PC-3 (cell line): ENCODE measurements at regions not wholly inside any gene's neighbourhood (a gene's known extent, or its start where the extent isn't known, plus 50 kb on each side); places are given as distances from the start of the nearest gene placed in this dataset.

Experiments
- ATAC-seq: fragments of 200-7000 bp; cut with Tn5 transposase; 2 replicates; pipeline ENCODE4 v1.9.1; 2020; ENCODE audit warnings: mild to moderate bottlenecking, moderate library complexity
- BruUV-seq: library from RNA; stranded (reverse); fragments of 400-500 nt; replicated peaks from 2 replicates; lab custom pipeline; 2021; lab: Mats Ljungman, UMichigan
- CTCF ChIA-PET: fragments of 300-600 bp; sonication (Branson Sonifier 250); formaldehyde crosslinking; loops from one replicate; lab custom pipeline; 2022; ENCODE audit warnings: antibody characterized with exemption; lab: Charles Lee
- POLR2A ChIA-PET: fragments of 300-600 bp; sonication (Branson Sonifier 250); formaldehyde crosslinking; loops from one replicate; lab custom pipeline; 2022; ENCODE audit warnings: antibody characterized with exemption; ENCODE audit not compliant: unreplicated experiment; lab: Charles Lee
- DNase-seq: peaks from one replicate; pipeline ENCODE4 v3.0.0-alpha.2; 2015
- H2AFZ ChIP-seq: fragments of 300-600 bp; sonication (generic); 2 replicates; pipeline ENCODE4 v1.6.0; 2016; ENCODE audit warnings: antibody characterized with exemption, low read length
- H3F3A ChIP-seq: fragments of 300-600 bp; sonication (generic); one replicate; pipeline ENCODE4 v1.6.0; 2017; ENCODE audit warnings: antibody characterized with exemption, low read length, control low read depth, mild to moderate bottlenecking; ENCODE audit not compliant: unreplicated experiment
- H3K27ac ChIP-seq: fragments of 300-600 bp; sonication (generic); 2 replicates; pipeline ENCODE4 v1.5.1; 2016; ENCODE audit warnings: mild to moderate bottlenecking, low read length
- H3K27me3 ChIP-seq: fragments of 300-600 bp; sonication (generic); 2 replicates; pipeline ENCODE4 v1.6.1; 2016; ENCODE audit warnings: low read length, mixed read lengths
- H3K36me3 ChIP-seq: fragments of 300-600 bp; sonication (generic); 2 replicates; pipeline ENCODE4 v1.6.1; 2016; ENCODE audit warnings: low read depth, mixed run types, low read length, mixed read lengths
- H3K4me1 ChIP-seq: fragments of 300-600 bp; sonication (generic); 2 replicates; pipeline ENCODE4 v1.5.1; 2016; ENCODE audit warnings: low read length; ENCODE audit not compliant: insufficient read depth
- H3K4me2 ChIP-seq: fragments of 300-600 bp; sonication (generic); 2 replicates; pipeline ENCODE4 v1.6.0; 2016; ENCODE audit warnings: low read length
- H3K4me3 ChIP-seq: fragments of 300-600 bp; sonication (generic); 2 replicates; pipeline ENCODE4 v1.5.1; 2016; ENCODE audit warnings: mild to moderate bottlenecking, low read length, mixed read lengths
- H3K79me2 ChIP-seq: fragments of 300-600 bp; sonication (generic); 2 replicates; pipeline ENCODE4 v1.6.1; 2017; ENCODE audit warnings: low read length, mixed read lengths
- H3K9ac ChIP-seq: fragments of 300-600 bp; sonication (generic); 2 replicates; pipeline ENCODE4 v1.6.0; 2016; ENCODE audit warnings: mild to moderate bottlenecking, low read length
- H3K9me2 ChIP-seq: fragments of 300-600 bp; sonication (generic); replicated peaks from 2 replicates; pipeline ENCODE4 v1.6.1; 2016; ENCODE audit warnings: mixed run types, low read length, mixed read lengths
- H3K9me3 ChIP-seq: fragments of 300-600 bp; sonication (generic); 2 replicates; pipeline ENCODE4 v1.6.1; 2016; ENCODE audit warnings: low read length, mixed read lengths
- H4K20me1 ChIP-seq: fragments of 300-600 bp; sonication (generic); 2 replicates; pipeline ENCODE4 v1.6.1; 2016; ENCODE audit warnings: low read length, mixed read lengths
- EZH2 ChIP-seq: fragments of 300-600 bp; sonication (generic); IDR thresholded peaks from one replicate; pipeline ENCODE4 v1.6.1; 2017; ENCODE audit warnings: antibody characterized with exemption, mild to moderate bottlenecking, low read length; ENCODE audit not compliant: unreplicated experiment
- EZH2phosphoT487 ChIP-seq: fragments of 300-600 bp; sonication (generic); IDR thresholded peaks from 2 replicates; pipeline ENCODE4 v1.6.1; 2018; ENCODE audit warnings: mild to moderate bottlenecking, antibody characterized with exemption, low read length, borderline replicate concordance
- intact Hi-C: fragments of 100-400 bp; cut with micrococcal nuclease; formaldehyde crosslinking; loops from 2 replicates; pipeline ENCODE4 v1.9.0; 2023
- TF ChIP-seq, protein P1 (sequence below): fragments of 300-600 bp; sonication (generic); conservative IDR thresholded peaks from 2 replicates; pipeline ENCODE4 v1.5.1; 2017; ENCODE audit warnings: antibody characterized with exemption, low read depth, mild to moderate bottlenecking, low read length

DNA sequence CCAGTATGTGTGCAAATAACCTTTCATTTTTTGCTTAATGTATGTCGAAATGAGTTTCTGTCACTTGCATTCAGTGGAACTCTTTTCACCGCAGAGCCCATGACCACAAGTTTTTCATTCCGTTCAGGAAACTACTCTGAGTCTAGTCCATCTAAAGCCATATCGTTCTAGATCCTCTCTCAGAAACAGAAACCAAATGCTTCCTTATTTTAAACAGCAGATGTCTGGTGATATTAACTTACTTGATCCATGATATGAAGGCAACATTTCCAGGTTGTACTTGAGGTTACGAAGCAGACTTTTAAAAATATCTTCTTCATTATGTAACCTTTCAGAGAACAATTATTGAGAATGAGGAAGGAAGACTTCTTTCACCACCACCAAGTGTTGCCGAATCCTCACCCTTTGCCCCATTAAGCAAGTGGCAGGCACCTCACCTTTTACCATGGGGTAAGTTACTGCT is 72.4 kb upstream of the GNAQ start:
- Histone ChIP-seq H3F3A (no peaks in the 10 kb centered on the region), H3K4me1 (no peaks in the 10 kb centered on the region), H2AFZ (no peak overlapping the region), H3K4me3 (no peak overlapping the region), H3K9me3 (no peaks in the 10 kb centered on the region), H3K36me3 (no peaks in the 10 kb centered on the region), H3K9ac (no peak overlapping the region), H3K9me2 (no peaks in the 10 kb centered on the region), H3K79me2 (no peaks in the 10 kb centered on the region), H3K27me3 (0 out of 2 replicates have a peak, but pooled peaks cover 7% of the 10 kb centered on the region), H3K27ac (no peak overlapping the region), H4K20me1 (no peaks in the 10 kb centered on the region), H3K4me2 (no peak overlapping the region)
- no TSS peak for BruUV-seq
- CTCF ChIA-PET: no interaction called here
- DNase-seq (no peak), ATAC-seq (no peak)
- intact Hi-C loops: no loop called here
- TF ChIP-seq, protein P1, sequence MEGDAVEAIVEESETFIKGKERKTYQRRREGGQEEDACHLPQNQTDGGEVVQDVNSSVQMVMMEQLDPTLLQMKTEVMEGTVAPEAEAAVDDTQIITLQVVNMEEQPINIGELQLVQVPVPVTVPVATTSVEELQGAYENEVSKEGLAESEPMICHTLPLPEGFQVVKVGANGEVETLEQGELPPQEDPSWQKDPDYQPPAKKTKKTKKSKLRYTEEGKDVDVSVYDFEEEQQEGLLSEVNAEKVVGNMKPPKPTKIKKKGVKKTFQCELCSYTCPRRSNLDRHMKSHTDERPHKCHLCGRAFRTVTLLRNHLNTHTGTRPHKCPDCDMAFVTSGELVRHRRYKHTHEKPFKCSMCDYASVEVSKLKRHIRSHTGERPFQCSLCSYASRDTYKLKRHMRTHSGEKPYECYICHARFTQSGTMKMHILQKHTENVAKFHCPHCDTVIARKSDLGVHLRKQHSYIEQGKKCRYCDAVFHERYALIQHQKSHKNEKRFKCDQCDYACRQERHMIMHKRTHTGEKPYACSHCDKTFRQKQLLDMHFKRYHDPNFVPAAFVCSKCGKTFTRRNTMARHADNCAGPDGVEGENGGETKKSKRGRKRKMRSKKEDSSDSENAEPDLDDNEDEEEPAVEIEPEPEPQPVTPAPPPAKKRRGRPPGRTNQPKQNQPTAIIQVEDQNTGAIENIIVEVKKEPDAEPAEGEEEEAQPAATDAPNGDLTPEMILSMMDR: no peak
- no peak for TF ChIP-seq EZH2
- no peak for TF ChIP-seq EZH2phosphoT487
- POLR2A ChIA-PET: no interaction called here

DNA sequence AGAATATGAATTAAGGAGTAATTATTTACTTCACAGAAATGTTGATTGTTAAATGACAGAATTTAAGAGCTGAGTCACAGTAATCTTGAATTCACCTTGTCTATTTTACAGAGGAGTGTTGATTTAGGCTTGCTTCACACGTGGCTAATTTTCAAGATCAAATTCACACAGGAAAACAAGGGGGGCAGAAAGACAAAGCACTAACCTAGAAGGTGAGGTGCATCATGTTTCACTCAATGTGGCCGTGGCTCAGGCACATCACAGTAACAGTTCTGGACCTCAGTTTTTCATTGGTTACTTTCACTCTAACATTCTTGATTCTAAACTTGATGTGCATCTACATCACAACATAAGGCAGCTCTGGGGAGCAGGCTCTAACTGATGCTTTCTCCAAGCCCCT is 69.6 kb upstream of the GNAQ start:
- POLR2A ChIA-PET: no interaction called here
- Histone ChIP-seq H3K9ac (no peak overlapping the region), H3K4me1 (no peaks in the 10 kb centered on the region), H2AFZ (no peak overlapping the region), H3K79me2 (no peaks in the 10 kb centered on the region), H3K27me3 (peaks cover 29% of the 10 kb centered on the region), H3K4me2 (no peak overlapping the region), H3K4me3 (no peak overlapping the region), H4K20me1 (no peaks in the 10 kb centered on the region), H3K9me3 (no peaks in the 10 kb centered on the region), H3K36me3 (no peaks in the 10 kb centered on the region), H3K9me2 (no peaks in the 10 kb centered on the region), H3F3A (no peaks in the 10 kb centered on the region), H3K27ac (no peak overlapping the region)
- CTCF ChIA-PET: no interaction called here
- no peak for TF ChIP-seq EZH2
- TF ChIP-seq, protein P1: no peak
- no peak for TF ChIP-seq EZH2phosphoT487
- intact Hi-C loops: no loop called here
- no peak for ATAC-seq
- BruUV-seq: no TSS peak
- no peak for DNase-seq

DNA sequence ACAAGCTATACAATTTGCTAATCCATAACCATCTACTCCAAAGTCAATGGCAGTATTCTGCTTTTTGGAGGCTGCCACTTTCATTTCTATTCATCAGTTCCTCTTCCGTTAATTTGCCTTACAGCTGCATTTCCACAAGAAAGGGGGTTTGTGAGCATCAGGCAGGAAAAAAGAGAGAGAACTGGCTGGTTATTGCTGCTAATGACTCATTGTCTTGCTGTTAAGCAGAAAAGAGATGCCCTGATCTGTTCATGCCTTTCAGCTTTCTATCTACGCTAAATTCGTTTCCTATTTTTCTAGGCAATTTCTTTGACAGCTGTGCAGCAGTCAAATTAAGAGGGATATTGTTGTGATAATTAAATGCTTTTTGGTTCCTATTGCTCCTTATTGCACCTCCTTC is 65.9 kb upstream of the GNAQ start:
- CTCF ChIA-PET: no interaction called here
- TF ChIP-seq EZH2: no peak
- TF ChIP-seq, protein P1: no peak
- ATAC-seq (no peak), DNase-seq (no peak)
- POLR2A ChIA-PET: no interaction called here
- Histone ChIP-seq H3K79me2 (no peaks in the 10 kb centered on the region), H3K4me2 (no peak overlapping the region), H3K9me3 (no peaks in the 10 kb centered on the region), H3K4me3 (no peak overlapping the region), H3K36me3 (no peaks in the 10 kb centered on the region), H2AFZ (no peak overlapping the region), H3K9me2 (no peaks in the 10 kb centered on the region), H4K20me1 (no peaks in the 10 kb centered on the region), H3K4me1 (no peaks in the 10 kb centered on the region), H3K27me3 (peaks cover 23% of the 10 kb centered on the region), H3F3A (no peaks in the 10 kb centered on the region), H3K27ac (no peak overlapping the region), H3K9ac (no peak overlapping the region)
- intact Hi-C loops: no loop called here
- BruUV-seq: no TSS peak
